22Rv1 (cell line): ENCODE measurements at regions not wholly inside any gene's neighbourhood (a gene's known extent, or its start where the extent isn't known, plus 50 kb on each side); places are given as distances from the start of the nearest gene placed in this dataset.

Experiments
- ZFX ChIP-seq: fragments of 450-650 bp; IDR thresholded peaks from 2 replicates; pipeline ENCODE4 v1.6.1; 2017; ENCODE audit warnings: antibody characterized with exemption, borderline replicate concordance
- TF ChIP-seq, protein P1 (sequence below): fragments of 450-650 bp; IDR thresholded peaks from 2 replicates; pipeline ENCODE4 v1.5.1; 2017; ENCODE audit warnings: mild to moderate bottlenecking

DNA sequence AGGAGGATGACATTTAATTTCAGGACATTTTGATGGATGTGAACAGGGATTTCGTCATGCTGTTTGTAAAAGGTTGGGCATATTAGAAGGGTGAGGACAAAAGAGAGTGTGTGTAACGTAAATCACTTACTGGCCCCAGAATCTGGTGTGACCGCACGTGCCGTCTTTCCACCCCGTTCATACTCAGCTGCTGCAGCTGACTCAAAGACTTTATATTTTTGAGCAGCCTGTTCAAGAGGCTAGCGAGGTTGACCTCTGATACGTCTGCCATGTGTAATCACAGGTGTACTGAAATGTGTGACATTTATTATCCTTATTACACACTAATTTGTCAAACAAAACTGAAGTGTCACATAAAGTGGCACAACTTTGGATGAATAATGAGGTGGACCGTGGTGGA is 66.5 kb upstream of the ERRFI1 start:
- TF ChIP-seq, protein P1, sequence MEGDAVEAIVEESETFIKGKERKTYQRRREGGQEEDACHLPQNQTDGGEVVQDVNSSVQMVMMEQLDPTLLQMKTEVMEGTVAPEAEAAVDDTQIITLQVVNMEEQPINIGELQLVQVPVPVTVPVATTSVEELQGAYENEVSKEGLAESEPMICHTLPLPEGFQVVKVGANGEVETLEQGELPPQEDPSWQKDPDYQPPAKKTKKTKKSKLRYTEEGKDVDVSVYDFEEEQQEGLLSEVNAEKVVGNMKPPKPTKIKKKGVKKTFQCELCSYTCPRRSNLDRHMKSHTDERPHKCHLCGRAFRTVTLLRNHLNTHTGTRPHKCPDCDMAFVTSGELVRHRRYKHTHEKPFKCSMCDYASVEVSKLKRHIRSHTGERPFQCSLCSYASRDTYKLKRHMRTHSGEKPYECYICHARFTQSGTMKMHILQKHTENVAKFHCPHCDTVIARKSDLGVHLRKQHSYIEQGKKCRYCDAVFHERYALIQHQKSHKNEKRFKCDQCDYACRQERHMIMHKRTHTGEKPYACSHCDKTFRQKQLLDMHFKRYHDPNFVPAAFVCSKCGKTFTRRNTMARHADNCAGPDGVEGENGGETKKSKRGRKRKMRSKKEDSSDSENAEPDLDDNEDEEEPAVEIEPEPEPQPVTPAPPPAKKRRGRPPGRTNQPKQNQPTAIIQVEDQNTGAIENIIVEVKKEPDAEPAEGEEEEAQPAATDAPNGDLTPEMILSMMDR: no peak
- no peak for TF ChIP-seq ZFX
